Stromal cell of bone marrow (primary cell): ENCODE measurements at regions not wholly inside any gene's neighbourhood (a gene's known extent, or its start where the extent isn't known, plus 50 kb on each side); places are given as distances from the start of the nearest gene placed in this dataset.
A peak's percentile ranks its signal among the peaks of the same experiment; 100 is the strongest.
"Not testable (repeated sequence)": the region's sequence is repeated elsewhere in the genome, so short reads cannot be mapped to it uniquely, and the experiment has no call there.

ENCODE experiments used
- DNase-seq: peaks from one replicate; pipeline ENCODE4 v3.0.0-alpha.2; 2012; ENCODE audit warnings: low read depth

DNA sequence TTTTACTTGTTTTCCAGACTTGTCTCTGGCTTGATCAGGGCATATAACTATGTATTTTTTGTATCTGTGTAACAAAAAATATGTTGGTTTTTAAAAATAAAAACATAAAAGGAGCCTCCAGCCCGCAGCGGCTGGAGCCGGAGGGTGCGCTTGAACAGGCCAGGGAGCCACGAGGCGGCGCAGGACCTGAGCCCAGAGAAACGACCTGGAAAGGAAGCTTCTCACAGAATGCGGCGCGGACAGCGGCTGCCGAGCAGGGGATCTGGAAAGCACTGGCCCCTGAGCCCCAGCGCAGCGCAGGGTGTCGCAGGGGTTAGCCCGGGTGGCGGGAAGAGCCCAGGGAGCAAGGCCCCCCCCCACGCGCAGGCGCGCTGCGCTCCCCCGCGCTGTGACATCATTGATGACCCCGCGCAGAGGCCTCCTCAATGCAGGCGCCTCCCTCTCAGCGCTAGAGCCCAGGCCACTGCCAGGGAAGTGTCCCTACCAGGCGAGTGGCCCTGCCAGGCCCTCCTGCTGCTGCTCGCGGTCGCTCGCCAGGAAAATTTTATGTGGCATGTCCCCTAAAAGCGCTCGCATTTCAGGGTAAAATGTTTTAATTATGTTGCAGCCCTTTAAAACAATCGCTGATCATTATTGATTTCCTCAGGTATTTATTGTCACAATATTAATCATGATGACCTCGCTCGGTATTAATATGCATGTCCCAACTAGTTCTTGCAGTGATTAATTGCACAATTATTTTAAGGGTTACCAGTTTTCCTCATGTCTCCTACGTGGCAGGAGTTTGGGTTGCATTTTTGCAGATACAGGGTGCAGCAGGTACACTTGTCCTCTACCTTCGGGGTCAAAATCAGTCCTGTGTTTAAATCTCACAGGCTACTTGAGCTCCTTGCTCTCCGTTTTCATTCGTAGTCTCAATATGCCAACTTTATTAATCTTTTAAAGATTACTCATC lies 134.2 kb downstream of the USP22 start:
- peak; percentile 54 for DNase-seq

DNA sequence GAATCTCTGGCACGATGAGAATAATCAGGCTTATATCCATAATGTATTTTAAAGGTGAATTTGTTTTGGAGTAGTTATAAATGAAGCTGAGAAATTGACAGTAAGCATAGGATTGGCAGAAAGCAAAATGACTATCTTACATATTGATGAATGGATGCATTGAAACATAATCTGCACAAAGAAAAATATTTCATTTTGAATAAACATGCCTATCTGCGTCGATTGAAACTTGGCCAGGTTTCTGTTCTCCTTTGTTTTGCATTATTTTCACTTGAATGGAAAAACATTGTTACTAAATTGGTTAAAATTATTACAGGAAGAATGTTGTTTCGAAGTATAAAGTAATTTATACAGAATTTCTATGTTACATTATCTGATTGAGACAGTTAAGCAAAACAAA lies 128.2 kb downstream of the USP22 start:
- no peak for DNase-seq

DNA sequence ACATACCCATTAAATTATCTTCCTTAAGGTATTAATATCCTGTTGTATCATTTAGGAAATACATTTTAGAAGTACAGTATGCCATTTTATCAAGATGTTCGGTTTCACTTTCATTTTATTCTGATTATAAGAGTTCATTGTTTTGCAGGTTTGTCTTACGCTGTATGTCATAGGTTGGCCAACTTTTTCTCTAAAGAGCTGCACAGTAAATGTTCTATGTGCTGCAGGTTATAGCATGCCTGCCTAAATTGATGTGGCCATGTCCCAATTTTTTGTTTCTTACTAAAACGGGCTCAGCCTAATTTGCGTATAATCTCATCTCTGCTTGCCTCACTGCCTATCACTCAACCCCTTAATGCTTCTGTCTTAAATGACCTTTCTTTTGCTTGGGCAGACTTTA lies 126.4 kb downstream of the USP22 start:
- DNase-seq = no peak

DNA sequence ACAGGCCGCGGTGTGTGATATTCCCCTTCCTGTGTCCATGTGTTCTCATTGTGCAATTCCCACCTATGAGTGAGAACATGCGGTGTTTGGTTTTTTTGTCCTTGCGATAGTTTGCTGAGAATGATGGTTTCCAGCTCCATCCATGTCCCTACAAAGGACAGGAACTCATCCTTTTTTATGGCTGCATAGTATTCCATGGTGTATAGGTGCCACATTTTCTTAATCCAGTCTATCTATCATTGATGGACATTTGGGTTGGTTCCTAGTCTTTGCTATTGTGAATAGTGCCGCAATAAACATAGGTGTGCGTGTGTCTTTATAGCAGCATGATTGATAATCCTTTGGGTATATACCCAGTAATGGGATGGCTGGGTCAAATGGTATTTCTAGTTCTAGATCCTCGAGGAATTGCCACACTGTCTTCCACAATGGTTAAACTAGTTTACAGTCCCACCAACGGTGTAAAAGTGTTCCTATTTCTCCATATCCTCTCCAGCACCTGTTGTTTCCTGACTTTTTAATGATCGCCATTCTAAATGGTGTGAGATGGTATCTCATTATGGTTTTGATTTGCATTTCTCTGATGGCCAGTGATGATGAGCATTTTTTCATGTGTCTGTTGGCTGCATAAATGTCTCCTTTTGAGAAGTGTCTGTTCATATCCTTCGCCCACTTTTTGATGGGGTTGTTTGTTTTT lies 125.1 kb downstream of the USP22 start:
- DNase-seq = not testable (repeated sequence)

DNA sequence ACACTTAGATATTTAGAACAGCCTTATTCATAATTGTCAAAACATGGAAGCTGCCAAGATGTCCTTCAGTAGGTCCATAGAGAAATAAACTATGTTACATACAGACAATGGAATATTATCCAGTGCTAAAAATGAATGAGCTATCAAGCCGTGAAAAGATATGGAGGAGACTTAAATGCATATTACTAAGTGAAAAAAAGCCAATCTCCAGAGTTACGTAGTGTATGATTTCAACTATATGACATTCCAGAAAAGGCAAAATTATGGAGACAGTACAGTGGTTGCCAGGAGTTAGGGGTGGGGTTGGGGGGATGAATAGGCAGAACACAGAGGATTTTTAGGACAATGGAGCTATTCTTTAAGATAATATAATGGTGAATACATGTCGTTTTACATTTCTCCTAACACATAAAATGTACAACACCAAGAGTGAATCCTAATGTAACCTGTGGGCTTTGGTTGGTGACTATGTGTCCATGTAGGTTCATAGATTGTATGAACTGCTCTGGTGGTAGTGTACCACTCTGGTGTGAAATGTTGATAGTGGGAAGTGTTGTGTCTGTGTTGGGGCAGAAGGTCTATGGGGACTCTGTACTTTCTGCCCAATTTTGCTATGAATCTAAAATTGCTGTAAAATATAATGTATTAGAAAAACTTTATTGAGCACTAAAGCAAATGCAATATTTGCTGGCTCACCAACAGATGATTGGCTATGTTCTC lies 122.6 kb downstream of the USP22 start:
- no peak for DNase-seq

DNA sequence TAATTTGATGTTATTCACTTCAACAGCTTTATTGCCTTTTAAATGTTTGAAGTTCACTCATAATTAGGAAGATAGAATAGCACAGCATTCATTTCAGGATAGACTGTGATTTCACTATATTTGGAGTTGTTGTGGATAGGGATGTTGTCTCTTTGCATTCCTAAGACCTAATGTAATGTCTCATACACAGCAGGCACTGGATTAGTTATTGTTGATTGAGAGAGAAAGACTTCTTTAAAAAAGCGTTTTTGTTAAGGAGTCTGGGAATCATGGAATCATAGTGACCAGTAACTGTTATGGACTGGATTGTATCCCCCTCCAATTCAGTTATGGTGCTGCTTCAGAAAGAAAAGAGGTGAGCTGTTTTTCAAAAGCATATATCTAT lies 122.0 kb downstream of the USP22 start:
- no peak for DNase-seq

DNA sequence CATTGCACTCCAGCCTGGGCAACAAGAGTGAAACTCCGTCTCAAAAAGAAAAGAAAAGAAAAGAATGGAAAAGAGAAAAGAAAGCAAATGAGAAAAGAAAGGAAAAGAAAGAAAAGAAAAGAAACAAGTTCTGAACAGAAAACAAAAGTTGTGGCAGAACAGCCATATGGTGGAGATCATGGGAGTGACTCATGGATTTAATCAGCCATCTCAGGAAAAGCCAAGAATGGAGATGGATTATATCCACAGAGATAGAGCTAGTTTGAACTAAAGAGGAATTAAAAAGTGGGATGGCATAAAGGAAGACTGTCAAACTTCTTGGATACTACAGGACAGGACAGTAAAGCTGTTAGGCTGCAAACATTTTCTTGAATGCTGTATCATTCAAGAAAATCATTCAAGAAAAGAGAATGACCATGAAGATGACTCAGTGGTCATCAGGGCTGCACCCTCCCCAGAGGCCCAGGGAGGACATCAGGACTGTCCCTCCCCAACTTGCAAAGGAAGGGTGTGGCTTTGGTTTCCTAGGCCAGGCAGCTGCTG lies 120.6 kb downstream of the USP22 start:
- peak; percentile 33 for DNase-seq

DNA sequence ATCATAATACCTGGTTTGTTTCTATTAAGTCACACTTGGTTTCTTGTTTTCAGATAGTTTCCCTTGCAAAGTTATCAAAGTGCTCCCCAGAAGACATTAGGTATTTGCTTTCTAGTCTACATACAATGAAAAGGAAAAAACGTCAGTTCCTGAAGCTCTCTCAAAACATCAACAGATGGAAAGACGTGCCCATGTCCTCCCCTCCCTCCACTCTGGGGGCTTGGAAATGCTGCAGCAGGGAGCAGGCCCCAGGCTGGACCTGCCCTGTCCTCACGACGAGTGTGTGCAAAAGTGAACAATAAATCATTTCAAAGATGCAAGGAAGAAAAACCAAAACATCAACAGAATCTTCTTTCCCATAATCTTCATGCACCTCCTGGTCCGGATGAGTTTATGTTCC lies 118.5 kb downstream of the USP22 start:
- no peak for DNase-seq

DNA sequence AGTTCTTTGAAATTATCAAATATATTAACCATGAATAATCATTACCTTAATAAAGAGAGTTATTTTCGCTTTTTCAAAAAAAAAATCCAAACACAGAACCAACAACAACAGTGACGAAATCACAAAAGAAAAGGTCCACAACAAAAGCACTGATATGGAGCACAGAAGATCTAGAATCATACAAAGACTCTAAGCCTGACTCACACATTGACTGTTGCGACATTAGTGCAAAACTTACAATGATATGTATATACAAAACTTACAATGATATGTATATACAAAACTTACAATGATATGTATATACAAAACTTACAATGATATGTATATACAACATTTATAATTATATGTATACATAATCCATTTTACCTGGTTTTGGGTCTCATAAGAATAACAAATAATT lies 117.7 kb downstream of the USP22 start:
- DNase-seq = no peak

DNA sequence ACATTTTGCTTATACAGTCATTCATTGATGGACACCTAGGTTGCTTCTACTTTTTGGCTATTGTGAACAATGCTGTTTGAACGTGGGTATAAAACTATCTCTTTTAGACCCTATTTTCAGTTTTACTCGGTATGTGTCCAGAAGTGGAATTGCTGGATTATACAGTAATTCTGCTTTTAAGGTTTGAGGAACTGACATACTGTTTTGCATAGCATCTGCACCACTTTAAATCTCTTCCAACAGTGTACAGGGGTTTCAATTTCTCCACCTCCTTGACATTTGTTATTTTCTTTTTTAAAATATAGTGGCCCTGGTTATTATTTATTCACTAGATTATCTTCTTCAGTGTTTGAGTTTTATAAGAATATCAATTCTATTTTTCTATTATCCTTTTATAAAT lies 116.9 kb downstream of the USP22 start:
- no peak for DNase-seq

DNA sequence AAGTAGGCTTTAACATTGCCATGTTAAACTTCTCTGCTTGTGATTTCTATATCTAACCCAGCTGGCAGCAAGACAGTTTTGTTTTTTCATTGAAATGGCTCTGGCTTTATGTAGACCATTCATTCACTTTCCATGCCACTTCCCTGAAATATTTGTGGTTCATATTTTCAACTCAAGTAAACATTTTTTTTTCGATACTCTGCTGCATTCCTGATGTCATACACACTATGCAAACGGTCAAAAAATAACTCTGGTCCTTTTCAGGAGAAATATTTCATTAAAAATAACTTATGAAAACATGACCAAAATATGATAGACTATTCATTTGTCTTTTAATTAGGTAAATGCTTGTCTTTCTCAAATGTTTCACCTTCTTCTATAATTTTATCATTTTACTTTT lies 116.3 kb downstream of the USP22 start:
- no peak for DNase-seq

DNA sequence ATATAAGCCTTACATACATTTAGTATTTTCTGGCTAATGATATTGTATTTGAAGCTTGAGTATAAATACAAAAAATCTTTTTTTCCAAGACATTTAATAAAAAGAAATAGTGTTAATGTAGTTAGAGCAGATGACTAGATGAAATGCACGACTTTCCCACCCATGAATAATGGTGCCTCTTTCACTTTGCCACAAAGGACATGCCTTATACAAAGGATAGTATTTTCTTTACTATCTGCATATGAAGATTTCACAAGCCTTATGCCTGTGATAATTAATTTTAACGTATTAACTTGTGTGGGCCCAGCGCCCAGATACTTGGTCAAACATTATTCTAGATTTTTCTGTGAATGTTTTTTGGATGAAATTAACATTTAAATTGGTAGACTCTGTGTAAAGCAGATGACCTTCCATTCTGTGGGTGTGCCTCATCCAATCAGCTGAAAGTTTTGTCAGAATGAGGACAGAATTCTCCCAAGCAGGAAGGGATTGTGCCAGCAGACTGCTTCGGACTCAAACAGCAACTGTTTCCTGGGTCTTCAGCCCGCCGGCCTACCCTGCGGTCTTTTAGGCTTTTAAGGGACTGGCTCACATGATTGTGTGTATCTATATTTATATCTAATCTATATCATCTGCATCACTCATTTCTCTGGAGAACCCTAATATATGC lies 115.4 kb downstream of the USP22 start:
- no peak for DNase-seq

DNA sequence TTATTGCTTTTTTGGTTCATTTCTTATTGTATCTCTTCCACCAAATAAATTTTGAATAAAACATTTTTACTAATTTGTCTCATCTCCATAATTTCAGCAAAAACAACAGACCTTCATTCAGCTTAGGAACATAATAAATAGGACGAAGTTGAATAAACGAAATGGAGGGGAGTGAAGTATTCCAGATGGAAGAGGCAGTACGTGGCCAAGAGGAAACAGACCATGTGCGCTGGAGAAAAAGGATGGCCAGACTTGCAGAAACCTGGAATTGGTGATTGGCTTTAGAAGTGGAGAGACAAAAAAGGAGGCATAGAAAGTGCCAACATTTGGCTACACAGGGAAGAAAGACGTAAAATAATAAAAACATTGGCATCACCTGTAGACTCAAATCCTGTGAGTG lies 113.5 kb downstream of the USP22 start:
- DNase-seq = no peak

DNA sequence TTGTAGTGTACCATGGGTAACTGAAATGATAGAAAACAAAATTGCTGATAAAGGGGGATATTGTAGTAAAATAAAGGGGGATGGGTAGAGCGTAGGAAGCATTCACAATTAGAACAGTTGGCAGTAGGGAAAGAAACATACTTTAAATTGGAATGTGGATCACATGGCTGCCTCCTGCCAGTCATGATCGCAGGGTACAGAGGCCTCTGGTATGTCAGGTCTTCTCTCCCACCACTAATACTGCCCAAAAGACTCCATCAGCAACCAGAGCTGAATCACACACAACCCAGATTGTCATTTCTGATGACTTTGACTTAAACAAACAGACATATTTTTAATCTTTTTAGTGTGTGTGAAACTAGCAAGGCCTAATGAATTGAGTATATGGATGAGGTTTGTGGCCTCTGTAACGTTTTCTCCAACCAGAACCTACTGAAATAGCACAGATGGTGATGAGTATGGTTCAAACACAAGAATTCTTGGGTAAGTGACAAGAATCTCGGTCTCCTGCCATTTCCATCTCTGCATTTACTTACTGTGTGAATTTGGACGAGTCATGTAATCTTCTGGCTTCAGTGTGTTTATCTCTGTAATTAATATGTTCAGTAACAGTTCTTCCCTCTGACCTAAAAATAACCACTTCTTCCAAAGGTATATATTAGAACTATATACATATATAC lies 112.6 kb downstream of the USP22 start:
- DNase-seq = no peak

DNA sequence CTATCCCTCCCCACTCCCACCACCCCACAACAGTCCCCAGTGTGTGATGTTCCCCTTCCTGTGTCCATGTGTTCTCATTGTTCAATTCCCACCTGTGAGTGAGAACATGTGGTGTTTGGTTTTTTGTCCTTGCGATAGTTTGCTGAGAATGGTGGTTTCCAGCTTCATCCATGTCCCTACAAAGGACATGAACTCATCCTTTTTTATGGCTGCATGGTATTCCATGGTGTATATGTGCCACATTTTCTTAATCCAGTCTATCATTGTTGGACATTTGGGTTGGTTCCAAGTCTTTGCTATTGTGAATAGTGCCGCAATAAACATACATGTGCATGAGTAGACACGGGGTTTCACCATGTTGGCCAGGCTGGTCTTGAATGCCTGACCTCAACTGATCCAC lies 109.8 kb downstream of the USP22 start:
- not testable (repeated sequence) for DNase-seq

DNA sequence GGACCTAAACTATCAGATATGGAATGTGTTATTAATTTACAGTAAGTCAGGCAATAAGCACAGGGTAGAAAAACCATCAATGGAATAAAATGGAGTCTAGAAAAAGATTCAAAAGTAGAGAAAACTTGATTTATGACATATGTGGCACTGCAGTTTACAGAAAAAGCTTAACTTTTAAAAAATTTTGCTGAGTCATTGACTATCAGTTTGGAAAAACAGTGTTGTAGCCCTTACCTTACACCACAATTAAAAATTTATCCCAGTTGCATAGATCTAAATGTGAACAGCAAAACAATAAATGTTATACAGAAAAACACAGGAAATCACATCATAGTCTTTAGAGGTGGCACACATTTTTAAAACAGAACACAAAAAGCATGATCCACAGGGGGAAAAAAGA lies 108.5 kb downstream of the USP22 start:
- DNase-seq = no peak

DNA sequence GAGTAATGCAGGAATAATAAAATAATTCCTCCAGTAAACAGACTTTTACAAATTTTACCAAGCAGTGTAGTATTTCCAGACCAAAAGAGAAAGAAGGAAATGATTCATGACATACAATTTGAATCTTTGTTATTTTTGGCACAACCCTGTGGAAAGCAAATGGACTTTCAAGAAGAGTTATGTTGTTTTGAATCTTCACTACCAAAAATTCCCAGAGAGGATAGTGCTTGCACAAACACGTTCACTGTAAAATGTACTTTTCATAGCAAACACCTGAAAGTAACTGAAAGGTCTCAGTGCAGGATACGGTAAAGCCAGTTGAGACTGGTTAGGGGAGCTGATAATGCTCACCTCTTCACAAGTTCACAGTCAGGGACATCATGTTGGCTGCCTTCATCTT lies 107.1 kb downstream of the USP22 start:
- peak; percentile 68 for DNase-seq

DNA sequence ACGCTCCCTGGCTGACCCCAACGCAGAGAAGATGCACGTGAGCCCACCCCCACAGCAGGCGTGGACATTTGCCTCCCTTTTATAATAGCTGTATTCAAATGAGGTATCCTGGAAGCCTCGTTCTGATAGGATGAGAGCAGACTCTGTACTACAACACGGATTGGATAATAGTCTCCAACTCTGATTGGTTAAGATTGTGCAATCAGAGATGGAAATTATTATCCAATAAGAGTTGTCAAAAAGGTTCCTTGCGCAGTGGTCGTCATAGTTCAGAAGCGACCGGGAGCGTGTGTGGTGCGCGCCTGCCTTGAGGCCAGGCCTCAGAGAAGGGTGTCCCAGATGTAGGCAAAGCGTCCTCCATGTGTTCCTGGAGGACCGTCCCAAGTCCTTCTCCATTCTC lies 104.6 kb downstream of the USP22 start:
- DNase-seq = no peak

DNA sequence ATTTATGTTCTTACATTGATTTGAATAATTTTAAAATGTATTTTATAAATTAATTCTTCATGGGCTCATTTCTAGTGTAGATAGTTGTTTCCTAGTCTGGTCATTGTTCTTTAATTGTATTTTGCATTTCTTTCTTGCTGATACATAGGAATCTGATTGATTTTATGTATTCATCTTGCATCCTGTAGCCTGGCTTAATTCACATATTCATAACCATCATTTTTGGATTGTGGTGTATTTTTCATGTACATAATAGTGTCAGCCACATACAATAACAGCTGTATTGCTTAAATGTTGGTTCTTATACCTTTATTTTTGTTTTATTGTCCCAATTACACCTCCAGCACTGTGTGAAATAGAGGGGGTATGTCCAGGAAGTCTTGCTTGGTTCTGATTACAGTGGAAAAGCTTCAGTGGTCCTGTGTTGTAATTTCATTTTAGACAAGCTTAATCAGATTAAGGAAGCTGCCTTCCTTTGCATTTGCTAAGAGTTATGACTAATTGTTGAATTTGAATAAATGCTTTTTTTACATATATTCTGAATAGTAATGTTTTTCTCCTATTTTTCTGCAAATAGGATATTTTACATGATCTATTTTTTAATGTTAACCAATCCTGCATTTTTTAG lies 103.7 kb downstream of the USP22 start:
- DNase-seq = no peak

DNA sequence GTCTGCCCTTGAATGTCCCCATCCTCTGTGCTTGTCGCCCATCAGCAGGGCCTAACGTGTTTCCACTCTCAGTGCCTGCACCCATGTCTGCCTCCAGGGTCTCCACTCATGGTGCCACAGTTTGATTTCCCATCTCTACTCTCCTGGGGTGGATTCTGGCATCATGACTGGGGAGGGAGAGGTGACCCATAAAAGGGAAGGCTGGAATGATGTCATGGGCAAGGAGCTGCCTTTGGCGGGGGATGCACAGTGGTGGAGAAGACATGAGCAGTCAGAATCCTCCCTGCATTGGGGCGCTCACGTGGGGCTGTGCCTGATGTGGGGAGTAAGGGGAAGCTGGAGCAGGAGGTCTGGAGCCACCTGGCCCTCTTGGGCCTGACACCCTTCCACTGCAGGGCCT lies 100.9 kb downstream of the USP22 start:
- no peak for DNase-seq
